Type B pancreatic cell (in vitro differentiated cells): ENCODE measurements at regions not wholly inside any gene's neighbourhood (a gene's known extent, or its start where the extent isn't known, plus 50 kb on each side); places are given as distances from the start of the nearest gene placed in this dataset.

Experiments used
- DNase-seq: peaks from one replicate; pipeline ENCODE4 v3.0.0; 2021; ENCODE audit warnings: mixed read lengths; ENCODE audit not compliant: unreplicated experiment; ENCODE audit errors: extremely low spot score
- H3K27ac Mint-ChIP-seq: 2 replicates; pipeline ENCODE4 v1.8.0; 2021; ENCODE audit warnings: mild to moderate bottlenecking, mixed read lengths
- H3K27me3 Mint-ChIP-seq: 2 replicates; pipeline ENCODE4 v1.8.0; 2021; ENCODE audit warnings: mixed read lengths
- H3K36me3 Mint-ChIP-seq: 2 replicates; pipeline ENCODE4 v1.8.0; 2021; ENCODE audit warnings: mixed read lengths
- H3K4me1 Mint-ChIP-seq: one replicate; pipeline ENCODE4 v1.8.0; 2021; ENCODE audit warnings: mixed read lengths; ENCODE audit not compliant: unreplicated experiment
- H3K4me3 Mint-ChIP-seq: 2 replicates; pipeline ENCODE4 v1.8.0; 2021; ENCODE audit warnings: mild to moderate bottlenecking, mixed read lengths
- H3K9me3 Mint-ChIP-seq: 2 replicates; pipeline ENCODE4 v1.8.0; 2021; ENCODE audit warnings: mixed read lengths
- TF ChIP-seq, protein P1 (sequence below): fragments of 200-600 bp; sonication (generic); conservative IDR thresholded peaks from 2 replicates; pipeline ENCODE4 v1.5.0; 2021; ENCODE audit warnings: antibody characterized with exemption, mild to moderate bottlenecking

DNA sequence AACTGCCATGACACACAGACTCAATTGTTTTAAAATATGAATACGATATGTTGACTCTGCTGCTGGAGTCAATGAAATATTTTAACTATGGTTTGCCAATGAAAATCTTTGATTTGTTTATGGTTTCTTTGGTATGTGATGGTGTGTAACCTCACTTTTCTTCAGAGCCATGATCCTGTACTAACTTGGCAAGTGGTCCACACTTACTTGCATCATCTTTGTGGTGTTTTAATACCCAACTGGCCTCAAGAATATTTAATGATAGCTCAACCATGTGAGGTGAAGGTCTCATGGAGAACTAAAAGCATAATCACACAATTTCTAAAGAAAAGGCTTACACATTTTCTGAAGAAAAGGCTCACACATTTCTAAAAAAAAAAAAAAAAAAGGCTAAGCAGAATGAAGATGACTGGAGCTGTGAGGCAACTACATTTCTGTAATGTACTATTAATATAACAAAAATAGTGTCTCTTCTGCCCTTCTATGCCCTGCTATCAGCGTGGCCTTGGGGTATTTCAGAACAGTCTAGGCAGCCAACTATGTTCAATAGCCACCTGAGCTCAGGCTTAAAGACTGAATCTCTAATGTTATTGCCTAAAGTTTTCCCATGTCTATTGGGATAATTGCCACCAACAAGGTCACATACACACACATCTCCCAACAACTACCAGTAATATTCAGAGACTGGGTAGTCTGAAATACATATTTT, 395.0 kb downstream of the MLLT3 start:
- no peaks in the 10 kb centered on the region for H3K4me1 Mint-ChIP-seq
- no peak overlapping the region for H3K4me3 Mint-ChIP-seq

DNA sequence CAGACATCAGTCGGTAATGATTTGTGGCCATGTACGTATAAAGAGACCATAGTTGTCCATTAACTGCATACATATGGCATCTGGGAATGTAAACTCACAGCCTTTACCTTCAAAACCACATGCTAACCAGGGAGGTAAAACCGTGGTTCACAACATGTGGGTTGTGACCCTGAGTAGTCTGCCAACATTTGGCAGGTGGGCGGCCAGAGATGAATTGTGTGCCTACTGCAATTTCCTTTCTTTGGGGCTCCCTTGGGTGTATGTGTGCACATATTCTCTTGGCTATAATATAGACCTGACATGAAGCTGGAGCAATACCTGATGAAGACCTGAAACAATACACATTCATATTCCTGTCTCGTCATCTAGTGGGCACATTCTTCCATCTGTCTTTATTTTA, 396.0 kb downstream of the MLLT3 start:
- Mint-ChIP-seq H3K36me3 (no peaks in the 10 kb centered on the region), H3K9me3 (peaks cover 3% of the 10 kb centered on the region), H3K27ac (no peak overlapping the region), H3K27me3 (peaks cover 7% of the 10 kb centered on the region), H3K4me3 (no peak overlapping the region), H3K4me1 (no peaks in the 10 kb centered on the region)
- TF ChIP-seq, protein P1, sequence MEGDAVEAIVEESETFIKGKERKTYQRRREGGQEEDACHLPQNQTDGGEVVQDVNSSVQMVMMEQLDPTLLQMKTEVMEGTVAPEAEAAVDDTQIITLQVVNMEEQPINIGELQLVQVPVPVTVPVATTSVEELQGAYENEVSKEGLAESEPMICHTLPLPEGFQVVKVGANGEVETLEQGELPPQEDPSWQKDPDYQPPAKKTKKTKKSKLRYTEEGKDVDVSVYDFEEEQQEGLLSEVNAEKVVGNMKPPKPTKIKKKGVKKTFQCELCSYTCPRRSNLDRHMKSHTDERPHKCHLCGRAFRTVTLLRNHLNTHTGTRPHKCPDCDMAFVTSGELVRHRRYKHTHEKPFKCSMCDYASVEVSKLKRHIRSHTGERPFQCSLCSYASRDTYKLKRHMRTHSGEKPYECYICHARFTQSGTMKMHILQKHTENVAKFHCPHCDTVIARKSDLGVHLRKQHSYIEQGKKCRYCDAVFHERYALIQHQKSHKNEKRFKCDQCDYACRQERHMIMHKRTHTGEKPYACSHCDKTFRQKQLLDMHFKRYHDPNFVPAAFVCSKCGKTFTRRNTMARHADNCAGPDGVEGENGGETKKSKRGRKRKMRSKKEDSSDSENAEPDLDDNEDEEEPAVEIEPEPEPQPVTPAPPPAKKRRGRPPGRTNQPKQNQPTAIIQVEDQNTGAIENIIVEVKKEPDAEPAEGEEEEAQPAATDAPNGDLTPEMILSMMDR = no peak
- DNase-seq = no peak

More for the DNA sequence above, 395.0 kb downstream of the MLLT3 start:
- Mint-ChIP-seq H3K9me3 (peaks cover 3% of the 10 kb centered on the region), H3K27me3 (peaks cover 7% of the 10 kb centered on the region), H3K27ac (no peak overlapping the region), H3K36me3 (no peaks in the 10 kb centered on the region)
- no peak for DNase-seq
- TF ChIP-seq, protein P1 = no peak

DNA sequence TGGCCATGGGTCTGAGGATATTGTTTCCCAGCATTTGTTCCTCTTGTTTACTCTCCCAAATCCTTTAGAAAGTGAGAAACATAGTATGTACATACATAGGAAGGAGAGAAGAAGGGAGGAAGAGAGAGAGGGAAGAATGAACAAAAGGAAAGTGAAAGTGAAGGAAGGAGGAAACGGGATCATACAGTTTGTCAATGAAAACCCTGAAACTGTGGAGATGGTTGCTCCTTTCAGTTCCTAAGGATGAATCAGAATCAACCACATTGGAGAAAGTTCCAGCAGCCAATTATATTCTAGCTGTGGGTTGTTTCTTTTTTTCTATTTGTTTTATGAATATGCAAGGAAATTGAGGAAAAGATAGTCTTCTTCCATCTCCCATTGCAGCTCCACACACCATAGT, 396.5 kb downstream of the MLLT3 start:
- Mint-ChIP-seq H3K27me3 (peaks cover 7% of the 10 kb centered on the region), H3K36me3 (no peaks in the 10 kb centered on the region), H3K4me3 (no peak overlapping the region), H3K9me3 (peaks cover 3% of the 10 kb centered on the region), H3K4me1 (no peaks in the 10 kb centered on the region), H3K27ac (no peak overlapping the region)
- no peak for DNase-seq
- TF ChIP-seq, protein P1 = no peak

DNA sequence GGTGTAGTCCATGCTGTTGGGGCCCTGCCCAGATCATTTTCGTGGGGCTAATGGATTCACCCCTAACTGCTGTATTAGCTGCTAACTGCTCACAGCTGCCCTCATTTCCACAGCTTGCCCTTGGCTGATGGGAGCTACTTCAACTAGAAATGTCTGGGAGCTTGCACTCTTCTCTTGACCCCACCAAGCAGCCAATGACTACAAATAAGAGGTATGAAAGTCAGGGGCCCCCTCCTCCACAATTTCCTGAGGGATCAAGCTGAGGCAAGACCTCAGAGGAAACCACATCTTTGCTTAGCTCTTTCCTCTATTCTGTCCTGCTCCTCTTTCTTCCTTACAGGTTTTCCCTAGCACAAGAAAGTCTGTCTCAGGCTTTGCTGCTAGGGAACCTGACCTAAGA, 397.5 kb downstream of the MLLT3 start:
- DNase-seq = no peak
- no peaks in the 10 kb centered on the region for H3K36me3 Mint-ChIP-seq
- H3K9me3 Mint-ChIP-seq = peaks cover 3% of the 10 kb centered on the region
- no peak overlapping the region for H3K4me3 Mint-ChIP-seq
- TF ChIP-seq, protein P1 = no peak
- H3K27me3 Mint-ChIP-seq = peaks cover 7% of the 10 kb centered on the region
- no peaks in the 10 kb centered on the region for H3K4me1 Mint-ChIP-seq
- no peak overlapping the region for H3K27ac Mint-ChIP-seq

DNA sequence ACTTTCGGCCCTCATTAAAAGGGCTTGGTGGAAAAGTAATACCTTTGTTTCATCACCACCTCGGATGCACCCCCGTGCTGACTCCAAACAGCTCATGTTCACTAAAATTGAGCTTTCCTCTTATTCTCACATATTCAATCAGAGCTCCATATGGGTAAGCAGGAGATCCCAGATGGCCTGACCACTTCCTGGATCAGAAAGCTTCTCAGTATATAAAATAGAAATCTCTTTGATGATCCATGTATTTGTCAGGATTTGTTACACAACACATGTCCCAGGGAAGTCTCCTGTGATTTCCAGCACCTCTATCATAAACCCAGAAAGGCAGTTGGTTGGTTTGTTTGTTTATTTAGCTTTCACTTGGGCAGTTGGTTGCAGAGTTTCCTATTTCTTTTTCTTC, 402.0 kb downstream of the MLLT3 start:
- Mint-ChIP-seq H3K4me1 (no peaks in the 10 kb centered on the region), H3K36me3 (no peaks in the 10 kb centered on the region), H3K27me3 (peaks cover 7% of the 10 kb centered on the region), H3K4me3 (no peak overlapping the region), H3K9me3 (peaks cover 3% of the 10 kb centered on the region), H3K27ac (no peak overlapping the region)
- TF ChIP-seq, protein P1 = no peak
- no peak for DNase-seq
